Activated naive CD8-positive, alpha-beta T cell (primary cell): ENCODE measurements at regions not wholly inside any gene's neighbourhood (a gene's known extent, or its start where the extent isn't known, plus 50 kb on each side); places are given as distances from the start of the nearest gene placed in this dataset.

Experiments
- H3K27ac Mint-ChIP-seq: one replicate; pipeline ENCODE4 v1.8.0; 2021; ENCODE audit warnings: mixed read lengths
- H3K27me3 Mint-ChIP-seq: one replicate; pipeline ENCODE4 v1.8.0; 2021; ENCODE audit warnings: mixed read lengths
- H3K36me3 Mint-ChIP-seq: one replicate; pipeline ENCODE4 v1.8.0; 2021; ENCODE audit warnings: mixed read lengths
- H3K4me1 Mint-ChIP-seq: one replicate; pipeline ENCODE4 v1.8.0; 2021; ENCODE audit warnings: low read depth, mixed read lengths
- H3K4me3 Mint-ChIP-seq: one replicate; pipeline ENCODE4 v1.8.0; 2021; ENCODE audit warnings: mild to moderate bottlenecking, mixed read lengths
- H3K9me3 Mint-ChIP-seq: one replicate; pipeline ENCODE4 v1.8.0; 2021; ENCODE audit warnings: low read depth, mixed read lengths

DNA sequence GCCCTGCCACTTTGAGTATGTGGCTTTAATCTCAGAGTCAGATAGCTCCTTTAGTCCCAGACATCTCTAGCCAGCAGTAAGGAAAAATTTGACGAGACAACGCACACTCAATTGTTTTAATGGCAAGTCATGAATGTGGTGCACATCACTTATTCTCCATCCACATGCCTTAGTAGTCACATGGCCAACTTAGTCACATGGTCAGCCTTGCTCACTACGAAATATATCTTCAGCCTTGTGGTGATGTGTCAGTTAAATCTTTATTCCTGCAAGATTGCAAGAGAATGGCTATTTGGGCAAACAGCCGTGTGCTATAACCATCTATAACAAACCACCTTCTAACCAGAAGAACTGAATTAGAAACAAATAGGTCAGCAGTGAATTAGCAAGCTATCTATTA, 871.1 kb upstream of the CELF2 start:
- Mint-ChIP-seq H3K4me1 (no peaks in the 10 kb centered on the region), H3K9me3 (no peaks in the 10 kb centered on the region), H3K4me3 (no peak overlapping the region), H3K27me3 (peaks cover 1% of the 10 kb centered on the region), H3K27ac (no peak overlapping the region), H3K36me3 (no peaks in the 10 kb centered on the region)

DNA sequence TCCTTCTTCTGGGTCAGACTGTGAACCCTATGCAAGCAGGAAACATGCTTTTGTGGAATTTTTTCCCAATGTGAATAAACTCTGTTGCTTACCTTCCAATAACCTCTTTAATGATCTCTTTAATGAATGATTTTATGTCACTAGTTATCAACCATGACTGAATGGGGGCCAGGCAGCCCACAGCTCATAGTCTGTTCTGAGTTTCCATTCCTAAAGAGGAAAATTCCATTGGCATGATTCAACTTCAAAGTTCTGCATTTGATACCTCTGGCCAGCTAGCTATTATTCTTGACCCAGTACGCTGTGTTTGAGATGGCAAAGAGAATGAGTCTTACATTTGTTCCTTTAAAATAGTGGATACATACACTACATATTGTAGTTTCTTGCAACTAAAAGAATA, 867.8 kb upstream of the CELF2 start:
- Mint-ChIP-seq H3K27ac (no peak overlapping the region), H3K4me3 (no peak overlapping the region), H3K36me3 (no peaks in the 10 kb centered on the region), H3K9me3 (no peaks in the 10 kb centered on the region), H3K4me1 (no peaks in the 10 kb centered on the region), H3K27me3 (peaks cover 2% of the 10 kb centered on the region)

DNA sequence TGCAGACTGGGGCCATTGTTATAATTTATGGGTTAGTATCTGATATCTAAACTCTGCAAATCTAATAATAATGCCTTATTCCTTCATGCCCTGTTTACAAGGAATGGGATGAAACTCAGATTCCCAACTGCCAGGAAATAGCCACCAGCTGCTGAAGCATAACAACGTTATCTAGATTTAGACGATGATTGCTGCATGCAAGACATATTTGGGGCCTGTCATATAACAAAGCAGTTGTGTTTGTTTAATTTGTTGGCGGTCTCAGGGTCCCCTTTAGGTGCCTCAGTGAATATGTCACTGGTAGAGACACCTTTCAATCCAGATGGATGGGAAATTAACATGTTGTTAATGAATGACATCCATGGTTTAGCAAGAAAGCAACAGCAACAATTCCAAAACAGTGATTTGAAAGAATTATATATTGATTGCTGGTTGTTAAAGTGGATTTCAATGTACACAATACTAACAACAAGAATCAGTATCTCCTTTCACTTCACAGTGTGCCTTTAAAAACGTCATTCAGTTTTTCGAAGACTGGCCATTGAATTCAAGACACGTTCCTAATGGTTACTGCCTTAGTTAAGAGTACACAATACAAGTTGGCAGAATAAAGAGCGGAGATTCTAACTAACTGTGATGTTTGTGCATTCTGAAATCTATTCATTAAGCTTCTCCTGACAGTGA, 860.6 kb upstream of the CELF2 start:
- no peak overlapping the region for H3K4me3 Mint-ChIP-seq
- H3K36me3 Mint-ChIP-seq: no peaks in the 10 kb centered on the region
- H3K27ac Mint-ChIP-seq: no peak overlapping the region

DNA sequence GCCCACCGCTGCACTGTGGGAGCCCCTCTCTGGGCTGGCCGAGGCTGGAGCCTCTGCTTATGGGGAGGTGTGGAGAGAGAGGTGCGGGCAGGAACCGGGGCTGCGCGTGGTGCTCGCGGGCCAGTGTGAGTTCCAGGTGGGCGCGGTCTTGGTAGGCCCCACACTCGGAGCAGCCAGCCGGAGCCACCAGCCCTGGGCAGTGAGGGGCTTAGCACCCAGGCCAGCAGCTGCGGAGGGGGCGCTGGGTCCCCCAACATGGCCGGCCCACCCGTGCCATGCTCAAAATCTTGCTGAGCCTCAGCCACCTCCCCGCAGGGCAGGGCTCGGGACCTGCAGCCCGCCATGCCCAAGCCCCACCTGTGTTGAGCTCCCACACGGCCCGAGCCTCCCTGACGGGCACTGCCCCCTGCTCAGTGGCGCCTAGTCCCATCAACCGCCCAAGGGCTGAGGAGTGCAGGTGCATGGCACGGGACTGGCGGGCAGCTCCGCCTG, 856.8 kb upstream of the CELF2 start:
- Mint-ChIP-seq H3K27me3 (peaks cover 5% of the 10 kb centered on the region), H3K36me3 (no peaks in the 10 kb centered on the region), H3K4me1 (no peaks in the 10 kb centered on the region), H3K4me3 (no peak overlapping the region), H3K9me3 (peaks cover 6% of the 10 kb centered on the region), H3K27ac (no peak overlapping the region)

More for the DNA sequence above, 860.6 kb upstream of the CELF2 start:
- H3K9me3 Mint-ChIP-seq: peaks cover 6% of the 10 kb centered on the region
- peaks cover 3% of the 10 kb centered on the region for H3K27me3 Mint-ChIP-seq
- H3K4me1 Mint-ChIP-seq: no peaks in the 10 kb centered on the region

DNA sequence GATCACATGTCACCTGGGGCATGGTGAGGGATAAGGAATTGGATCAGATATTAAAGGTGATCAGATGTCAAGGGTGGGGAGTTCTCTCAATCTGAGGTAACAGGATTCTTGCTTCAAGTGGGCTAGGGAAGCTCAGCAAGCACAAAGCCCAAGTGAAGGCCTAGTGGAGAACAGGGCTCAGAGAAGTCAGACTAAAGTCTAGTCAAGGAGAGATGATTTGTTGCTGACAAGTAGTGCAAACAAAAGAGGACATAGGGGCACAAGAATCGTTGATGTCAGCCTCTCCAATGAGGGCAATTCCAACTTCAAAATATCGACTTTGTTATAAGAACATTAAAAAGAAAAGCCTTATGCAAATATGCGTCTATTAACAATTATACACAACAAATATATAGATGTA, 852.8 kb upstream of the CELF2 start:
- Mint-ChIP-seq H3K36me3 (no peaks in the 10 kb centered on the region), H3K27me3 (peaks cover 1% of the 10 kb centered on the region), H3K4me1 (no peaks in the 10 kb centered on the region), H3K4me3 (no peak overlapping the region), H3K9me3 (peaks cover 5% of the 10 kb centered on the region), H3K27ac (no peak overlapping the region)

DNA sequence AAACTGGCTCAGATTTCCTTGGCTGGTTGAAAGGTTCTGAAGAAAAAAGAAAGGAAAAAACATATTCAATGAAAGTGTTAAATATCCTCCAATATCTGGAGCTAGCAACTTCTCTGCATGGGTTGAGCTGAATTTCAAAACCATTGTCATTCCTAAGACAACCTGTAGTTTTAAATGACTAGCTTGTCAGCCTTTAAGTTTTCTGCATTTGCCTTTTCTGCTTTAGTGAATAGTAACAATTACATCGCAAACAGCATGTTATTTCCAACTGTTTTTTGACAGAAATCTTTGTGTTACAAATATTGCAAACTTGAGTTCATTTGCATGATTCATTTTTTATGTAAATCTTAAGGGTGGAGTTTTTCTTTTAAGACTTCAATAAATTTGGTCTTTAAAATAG, 852.3 kb upstream of the CELF2 start:
- Mint-ChIP-seq H3K27ac (no peak overlapping the region), H3K4me1 (no peaks in the 10 kb centered on the region), H3K36me3 (no peaks in the 10 kb centered on the region), H3K4me3 (no peak overlapping the region), H3K9me3 (no peaks in the 10 kb centered on the region), H3K27me3 (peaks cover 1% of the 10 kb centered on the region)

DNA sequence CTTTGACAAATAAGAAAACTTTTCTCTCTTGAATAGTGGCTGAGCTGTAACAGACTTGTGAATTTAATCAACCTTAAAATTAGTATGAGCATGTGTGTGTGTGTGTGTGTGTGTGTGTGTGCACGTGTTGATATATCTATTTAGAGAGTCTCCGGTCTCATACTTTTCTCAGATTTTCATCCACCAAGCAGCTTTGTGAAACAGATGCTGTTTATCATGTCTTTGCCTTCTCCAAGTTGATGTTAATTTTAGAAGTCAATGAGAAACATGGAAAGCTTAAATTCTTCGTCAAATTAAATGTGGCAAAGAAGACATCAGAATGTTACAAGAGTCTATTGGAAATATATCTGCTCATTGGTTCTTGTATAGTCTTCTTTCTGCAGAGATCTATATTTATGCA, 839.2 kb upstream of the CELF2 start:
- no peak overlapping the region for H3K4me3 Mint-ChIP-seq
- no peak overlapping the region for H3K27ac Mint-ChIP-seq
- H3K4me1 Mint-ChIP-seq: no peaks in the 10 kb centered on the region
- no peaks in the 10 kb centered on the region for H3K36me3 Mint-ChIP-seq
- H3K9me3 Mint-ChIP-seq: no peaks in the 10 kb centered on the region
- peaks cover 6% of the 10 kb centered on the region for H3K27me3 Mint-ChIP-seq

DNA sequence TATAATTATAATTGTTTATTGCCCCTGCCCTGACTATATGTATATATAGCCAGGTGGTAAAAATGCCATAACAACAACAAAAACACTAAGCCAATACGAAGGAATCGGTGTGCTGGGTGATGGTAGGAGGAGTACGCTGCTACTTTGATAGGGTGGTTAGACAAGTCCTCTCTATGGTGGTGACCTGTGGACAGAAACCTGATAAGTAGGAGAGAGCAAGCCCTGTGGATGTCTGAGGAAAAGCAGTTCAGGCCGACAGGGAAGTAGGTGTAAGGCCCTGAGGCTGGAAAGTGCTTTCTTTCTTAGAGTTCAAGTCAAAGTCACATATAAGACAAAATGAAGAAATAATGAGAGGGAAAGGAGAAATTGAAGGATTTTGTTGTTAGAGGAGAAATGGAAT, 823.8 kb upstream of the CELF2 start:
- H3K4me1 Mint-ChIP-seq: no peaks in the 10 kb centered on the region
- H3K27ac Mint-ChIP-seq: no peak overlapping the region
- H3K27me3 Mint-ChIP-seq: peaks cover 3% of the 10 kb centered on the region
- H3K9me3 Mint-ChIP-seq: no peaks in the 10 kb centered on the region
- no peaks in the 10 kb centered on the region for H3K36me3 Mint-ChIP-seq
- no peak overlapping the region for H3K4me3 Mint-ChIP-seq

DNA sequence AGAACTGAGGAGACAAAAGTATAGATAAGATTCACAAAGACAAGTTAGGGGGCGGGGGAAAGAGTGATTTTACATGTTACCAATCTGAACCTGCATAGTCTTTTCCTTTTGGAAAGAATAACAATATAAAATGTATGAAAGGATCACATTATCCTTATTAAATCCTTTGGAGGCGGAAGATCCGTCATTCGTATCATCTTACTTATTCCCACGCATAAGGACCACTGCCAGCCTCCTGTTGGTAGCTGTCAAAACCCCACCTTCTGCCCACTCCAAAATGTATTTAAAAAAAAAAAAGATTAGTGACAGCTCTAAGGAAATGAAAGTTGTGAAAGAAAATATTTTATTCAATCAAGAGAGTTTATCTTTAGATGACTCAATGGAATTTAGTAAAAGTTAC, 821.0 kb upstream of the CELF2 start:
- H3K27ac Mint-ChIP-seq: no peak overlapping the region
- H3K4me1 Mint-ChIP-seq: no peaks in the 10 kb centered on the region
- H3K9me3 Mint-ChIP-seq: no peaks in the 10 kb centered on the region
- peaks cover 3% of the 10 kb centered on the region for H3K27me3 Mint-ChIP-seq
- no peaks in the 10 kb centered on the region for H3K36me3 Mint-ChIP-seq
- H3K4me3 Mint-ChIP-seq: no peak overlapping the region

DNA sequence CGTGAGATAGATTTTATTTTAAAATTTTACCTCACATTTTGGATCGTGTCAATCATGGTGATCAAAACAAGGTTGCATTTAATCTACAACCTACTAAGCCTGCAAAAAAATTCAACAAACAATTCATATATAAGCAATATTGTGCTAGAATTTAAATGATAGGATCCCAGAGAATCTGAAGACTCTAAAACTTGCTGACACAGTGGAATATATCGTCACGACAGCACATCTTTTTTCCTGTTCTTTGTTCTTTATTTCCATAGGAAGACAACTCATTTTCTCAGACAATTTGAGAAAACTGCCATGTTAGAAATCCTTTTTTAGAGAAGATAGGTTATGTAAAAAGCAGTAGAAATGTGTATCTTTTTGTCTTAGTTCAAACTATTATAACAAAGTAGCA, 820.2 kb upstream of the CELF2 start:
- H3K4me1 Mint-ChIP-seq: no peaks in the 10 kb centered on the region

DNA sequence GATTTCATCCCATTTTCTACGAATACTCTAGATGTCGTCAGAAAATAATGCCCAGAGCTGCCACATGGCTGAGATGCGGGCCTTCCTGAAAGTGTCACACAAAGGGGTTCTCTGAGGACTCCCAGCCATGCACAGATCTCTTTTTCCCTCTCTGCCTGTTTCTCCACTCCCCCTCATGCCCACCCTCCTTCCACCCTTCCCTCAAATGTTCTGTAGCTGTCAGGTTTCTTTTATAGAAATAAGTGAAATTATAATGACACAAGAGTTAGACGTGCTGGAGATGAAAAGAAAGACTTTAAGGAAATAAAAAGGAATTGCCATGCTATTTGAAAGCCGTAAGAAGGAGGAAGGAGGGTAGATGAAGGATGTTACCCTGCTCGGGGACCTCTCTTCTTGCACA, 819.3 kb upstream of the CELF2 start:
- Mint-ChIP-seq H3K4me1 (no peaks in the 10 kb centered on the region), H3K27ac (no peak overlapping the region), H3K27me3 (peaks cover 3% of the 10 kb centered on the region), H3K9me3 (no peaks in the 10 kb centered on the region), H3K36me3 (no peaks in the 10 kb centered on the region), H3K4me3 (no peak overlapping the region)

More for the DNA sequence above, 820.2 kb upstream of the CELF2 start:
- Mint-ChIP-seq H3K36me3 (no peaks in the 10 kb centered on the region), H3K27ac (no peak overlapping the region), H3K27me3 (peaks cover 2% of the 10 kb centered on the region), H3K9me3 (no peaks in the 10 kb centered on the region), H3K4me3 (no peak overlapping the region)

DNA sequence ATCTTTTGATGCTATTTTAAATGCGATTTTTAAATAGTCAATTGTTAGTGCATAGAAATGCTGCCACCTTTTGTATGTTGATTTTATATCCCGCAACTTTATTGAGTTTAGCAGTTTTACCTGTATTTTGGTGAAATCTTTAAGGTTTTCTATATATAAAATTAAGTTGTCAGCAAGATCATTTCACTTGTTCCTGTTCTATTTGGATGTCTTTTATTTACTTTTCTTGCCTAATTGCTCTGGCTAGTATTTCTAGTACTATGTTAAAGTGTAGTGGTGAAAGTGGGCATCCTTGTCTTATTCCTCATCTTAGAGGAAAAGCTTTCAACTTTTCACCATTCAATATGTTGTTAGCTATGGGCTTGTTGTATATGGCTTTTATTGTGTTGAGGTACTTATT, 813.3 kb upstream of the CELF2 start:
- H3K4me1 Mint-ChIP-seq: no peaks in the 10 kb centered on the region
- H3K36me3 Mint-ChIP-seq: no peaks in the 10 kb centered on the region
- no peak overlapping the region for H3K4me3 Mint-ChIP-seq
- no peak overlapping the region for H3K27ac Mint-ChIP-seq
- peaks cover 6% of the 10 kb centered on the region for H3K27me3 Mint-ChIP-seq
- peaks cover 4% of the 10 kb centered on the region for H3K9me3 Mint-ChIP-seq

DNA sequence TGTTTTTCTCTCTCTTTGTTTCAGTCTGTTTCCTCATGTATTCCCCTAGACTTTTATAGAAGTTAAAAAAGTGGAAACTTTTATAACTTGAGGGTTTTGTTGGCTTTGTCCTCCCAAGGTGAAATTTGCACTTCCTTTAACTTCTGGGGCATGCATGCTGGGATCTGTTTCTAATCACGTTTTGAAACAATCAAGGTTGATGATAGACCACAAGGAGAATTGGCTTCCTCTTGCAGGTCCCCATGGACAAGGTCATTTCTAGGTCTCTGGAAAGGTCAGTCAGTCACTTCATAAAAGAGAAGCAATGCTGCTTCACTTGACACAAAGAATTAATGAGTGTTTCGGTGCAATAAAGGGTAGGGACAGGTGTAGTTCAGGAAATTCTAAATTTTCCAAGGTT, 811.8 kb upstream of the CELF2 start:
- H3K36me3 Mint-ChIP-seq: no peaks in the 10 kb centered on the region
- H3K27me3 Mint-ChIP-seq: peaks cover 6% of the 10 kb centered on the region
- peaks cover 4% of the 10 kb centered on the region for H3K9me3 Mint-ChIP-seq
- H3K27ac Mint-ChIP-seq: no peak overlapping the region
- no peaks in the 10 kb centered on the region for H3K4me1 Mint-ChIP-seq
- H3K4me3 Mint-ChIP-seq: no peak overlapping the region

DNA sequence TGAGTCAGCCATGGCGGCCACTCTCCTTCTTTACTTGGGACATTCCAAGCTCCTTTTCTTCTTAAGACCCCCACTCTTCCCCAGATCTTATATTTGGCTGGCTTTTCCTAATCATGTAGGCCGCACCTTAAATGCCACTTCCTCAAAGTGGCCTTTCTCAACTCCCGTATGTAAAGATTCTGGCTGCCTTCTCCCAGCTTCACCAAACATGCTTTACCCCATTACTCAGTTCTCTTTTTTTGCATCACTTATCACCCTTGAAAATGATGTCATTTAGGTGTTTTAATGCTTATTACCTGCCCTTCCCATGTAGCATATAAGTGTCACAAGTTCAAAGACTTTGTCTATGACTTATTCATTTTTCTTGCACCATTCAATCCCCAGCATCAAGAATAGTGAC, 810.1 kb upstream of the CELF2 start:
- Mint-ChIP-seq H3K9me3 (peaks cover 4% of the 10 kb centered on the region), H3K4me1 (no peaks in the 10 kb centered on the region), H3K27ac (no peak overlapping the region), H3K4me3 (no peak overlapping the region), H3K27me3 (peaks cover 6% of the 10 kb centered on the region), H3K36me3 (no peaks in the 10 kb centered on the region)

DNA sequence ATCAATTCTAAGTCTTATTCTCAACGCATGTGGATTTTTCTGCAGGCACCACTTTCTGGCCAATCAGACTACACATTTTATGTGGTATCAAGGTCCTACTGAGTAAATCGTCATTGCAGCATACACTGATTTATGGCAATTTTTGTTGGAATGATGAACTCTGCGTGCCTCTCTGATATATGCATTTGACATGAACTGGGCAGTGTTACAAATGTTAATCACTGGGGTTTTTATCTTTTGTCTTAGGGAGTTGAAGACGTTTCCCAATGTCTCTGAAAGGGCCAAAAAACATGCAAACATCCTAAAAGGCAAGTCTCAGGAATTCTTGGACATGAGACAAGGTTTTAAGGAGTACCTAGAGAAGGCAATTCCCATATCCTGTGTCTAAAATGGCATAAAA, 809.5 kb upstream of the CELF2 start:
- Mint-ChIP-seq H3K4me3 (no peak overlapping the region), H3K9me3 (peaks cover 4% of the 10 kb centered on the region), H3K36me3 (no peaks in the 10 kb centered on the region)

DNA sequence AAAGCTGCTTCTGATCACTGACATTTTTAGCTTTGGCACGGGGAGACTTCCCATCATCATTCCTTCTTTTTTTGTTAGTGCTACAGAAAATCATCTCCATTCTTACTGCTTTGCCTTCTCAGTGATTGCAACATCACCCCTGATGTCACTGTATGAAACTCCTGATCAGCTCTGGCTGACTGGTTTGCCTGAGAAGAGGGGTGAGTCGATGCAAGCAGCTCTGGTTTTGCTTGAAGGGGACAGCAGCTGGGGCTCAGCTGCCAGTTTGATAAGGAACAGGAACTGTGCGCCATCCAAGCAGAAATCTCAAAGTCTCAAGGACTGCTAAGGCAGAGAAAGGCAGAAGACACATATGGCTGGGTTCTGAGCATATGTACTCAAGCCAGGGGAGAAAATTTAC, 808.5 kb upstream of the CELF2 start:
- peaks cover 5% of the 10 kb centered on the region for H3K27me3 Mint-ChIP-seq
- no peak overlapping the region for H3K4me3 Mint-ChIP-seq
- no peak overlapping the region for H3K27ac Mint-ChIP-seq
- H3K9me3 Mint-ChIP-seq: peaks cover 4% of the 10 kb centered on the region
- no peaks in the 10 kb centered on the region for H3K36me3 Mint-ChIP-seq
- H3K4me1 Mint-ChIP-seq: no peaks in the 10 kb centered on the region

More for the DNA sequence above, 809.5 kb upstream of the CELF2 start:
- H3K4me1 Mint-ChIP-seq: no peaks in the 10 kb centered on the region
- peaks cover 5% of the 10 kb centered on the region for H3K27me3 Mint-ChIP-seq
- no peak overlapping the region for H3K27ac Mint-ChIP-seq
